Mesenchymal stem cell (in vitro differentiated cells and primary cell): ENCODE measurements at regions not wholly inside any gene's neighbourhood (a gene's known extent, or its start where the extent isn't known, plus 50 kb on each side); places are given as distances from the start of the nearest gene placed in this dataset.
A peak's percentile ranks its signal among the peaks of the same experiment; 100 is the strongest.

Source experiments
- DNase-seq: peaks from one replicate; pipeline ENCODE4 v3.0.0-alpha.2; 2013
- H2AFZ ChIP-seq: one replicate; pipeline ENCODE4 v1.6.1; 2013; ENCODE audit warnings: low read depth, mild to moderate bottlenecking, control low read depth, inconsistent platforms, low read length, moderate library complexity
- H2AK5ac ChIP-seq: 2 replicates; pipeline ENCODE4 v1.6.1; 2013; ENCODE audit warnings: low read length, moderate library complexity, mild to moderate bottlenecking, inconsistent platforms; ENCODE audit not compliant: severe bottlenecking
- H2BK120ac ChIP-seq: one replicate; pipeline ENCODE4 v1.6.1; 2013; ENCODE audit warnings: low read depth, mild to moderate bottlenecking, inconsistent platforms, low read length, moderate library complexity
- H2BK12ac ChIP-seq, 2 experiments: one replicate each; pipeline ENCODE4 v1.6.1; 2013; ENCODE audit warnings: inconsistent platforms in 2 of 2, low read length in 2 of 2, mild to moderate bottlenecking in 2 of 2, moderate library complexity in 2 of 2, control low read depth in 1 of 2
- H2BK15ac ChIP-seq: one replicate; pipeline ENCODE4 v1.6.1; 2013; ENCODE audit warnings: mild to moderate bottlenecking, low read depth, inconsistent platforms; ENCODE audit not compliant: poor library complexity, severe bottlenecking
- H2BK5ac ChIP-seq: 2 replicates; pipeline ENCODE4 v1.6.1; 2013; ENCODE audit warnings: low read depth, mild to moderate bottlenecking, low read length, control low read depth, inconsistent platforms; ENCODE audit not compliant: poor library complexity, severe bottlenecking
- H3K14ac ChIP-seq, 2 experiments: one replicate each; pipeline ENCODE4 v1.6.1; 2013; ENCODE audit warnings: inconsistent platforms in 2 of 2, low read length in 2 of 2, control low read depth in 1 of 2, mild to moderate bottlenecking in 1 of 2, moderate library complexity in 1 of 2
- H3K18ac ChIP-seq, 2 experiments: one replicate each; pipeline ENCODE4 v1.6.1; 2013; ENCODE audit warnings: inconsistent platforms in 2 of 2, low read length in 2 of 2, control low read depth in 1 of 2, low read depth in 1 of 2, mild to moderate bottlenecking in 1 of 2
- H3K23ac ChIP-seq, 2 experiments: one replicate each; pipeline ENCODE4 v1.6.1; 2013; ENCODE audit warnings: inconsistent platforms in 2 of 2, low read length in 2 of 2, mild to moderate bottlenecking in 2 of 2, moderate library complexity in 2 of 2, control low read depth in 1 of 2
- H3K27ac ChIP-seq: 2 replicates; pipeline ENCODE4 v1.5.1; 2013; ENCODE audit warnings: mild to moderate bottlenecking, moderate library complexity, low read length, control low read depth, inconsistent platforms; ENCODE audit not compliant: poor library complexity, severe bottlenecking
- H3K27me3 ChIP-seq, 2 experiments: 2 replicates each; pipeline versions ENCODE4 v1.6.1 to v1.7.0; 2013; ENCODE audit warnings: low read length in 2 of 2, mild to moderate bottlenecking in 2 of 2, moderate library complexity in 2 of 2, control low read depth in 1 of 2, inconsistent platforms in 1 of 2; ENCODE audit not compliant: control insufficient read depth in 1 of 2, insufficient read depth in 1 of 2
- H3K36me3 ChIP-seq, 2 experiments: 2 replicates each; pipeline versions ENCODE4 v1.6.1 to v1.7.0; 2013; ENCODE audit warnings: low read length in 2 of 2, control low read depth in 1 of 2, inconsistent platforms in 1 of 2, low read depth in 1 of 2, mild to moderate bottlenecking in 1 of 2; ENCODE audit not compliant: insufficient read depth in 2 of 2, control insufficient read depth in 1 of 2
- H3K4ac ChIP-seq, 2 experiments: one replicate each; pipeline ENCODE4 v1.6.1; 2013; ENCODE audit warnings: inconsistent platforms in 2 of 2, low read length in 2 of 2, mild to moderate bottlenecking in 2 of 2, moderate library complexity in 2 of 2, control low read depth in 1 of 2, low read depth in 1 of 2
- H3K4me1 ChIP-seq: 2 replicates; pipeline ENCODE4 v1.6.1; 2013; ENCODE audit warnings: low read depth, low read length, control low read depth; ENCODE audit not compliant: control insufficient read depth, insufficient read depth
- H3K4me2 ChIP-seq: 2 replicates; pipeline ENCODE4 v1.6.1; 2013; ENCODE audit warnings: low read length, mild to moderate bottlenecking, inconsistent platforms; ENCODE audit not compliant: poor library complexity, severe bottlenecking
- H3K4me3 ChIP-seq, 2 experiments: 2 replicates each; pipeline versions ENCODE4 v1.5.1 to v1.7.0; 2013; ENCODE audit warnings: low read length in 2 of 2, mild to moderate bottlenecking in 2 of 2, control low read depth in 1 of 2, low read depth in 1 of 2; ENCODE audit not compliant: insufficient read depth in 1 of 2
- H3K79me1 ChIP-seq: replicated peaks from 2 replicates; pipeline ENCODE4 v1.6.1; 2013; ENCODE audit warnings: mild to moderate bottlenecking, control low read depth, low read length, inconsistent platforms; ENCODE audit not compliant: poor library complexity, severe bottlenecking
- H3K9ac ChIP-seq: 2 replicates; pipeline ENCODE4 v1.7.0; 2013; ENCODE audit warnings: mild to moderate bottlenecking, low read length, moderate library complexity
- H3K9me3 ChIP-seq: 2 replicates; pipeline ENCODE4 v1.7.0; 2013; ENCODE audit warnings: mild to moderate bottlenecking, low read length; ENCODE audit not compliant: control insufficient read depth
- H4K8ac ChIP-seq: one replicate; pipeline ENCODE4 v1.6.1; 2013; ENCODE audit warnings: inconsistent platforms, mild to moderate bottlenecking, low read length, moderate library complexity
- H4K91ac ChIP-seq: one replicate; pipeline ENCODE4 v1.6.1; 2013; ENCODE audit warnings: mild to moderate bottlenecking, low read length, inconsistent platforms
- WGBS: methylation state at CpG from one replicate; pipeline ENCODE4 v1.1.7; 2013; ENCODE audit warnings: mixed read lengths; 5-methylcytosine and 5-hydroxymethylcytosine counted together

- H3K23ac ChIP-seq: peak overlapping the region in 1 of 2 experiments; percentile 75
- H2BK15ac ChIP-seq: peak overlapping the region; percentile 76
Measured at GRCh38 chr16:85290626-85291301, 178.5 kb upstream of the CIBAR2 start.

GRCh38 chr16:85291302-85292148 is 179.3 kb upstream of the CIBAR2 start:
- Histone ChIP-seq H3K36me3 (peaks cover 0 to 12% of the 10 kb centered on the region in 2 experiments), H3K4me1 (peaks cover 41% of the 10 kb centered on the region), H3K9me3 (no peaks in the 10 kb centered on the region), H3K23ac (peak overlapping the region in 1 of 2 experiments; percentile 29), H2BK15ac (peak overlapping the region; percentile 38), H3K14ac (peak overlapping the region in 1 of 2 experiments; percentile 46), H3K4ac (peak overlapping the region; percentile 49 to 67), H3K79me1 (peaks cover 22% of the 10 kb centered on the region), H2AK5ac (peak overlapping the region; percentile 56), H3K18ac (peak overlapping the region; percentile 83 to 89), H2BK12ac (peak overlapping the region; percentile 51 to 68), H4K91ac (peak overlapping the region; percentile 67), H3K4me3 (no peak overlapping the region), H3K27me3 (no peaks in the 10 kb centered on the region), H2AFZ (no peak overlapping the region), H3K27ac (no peak overlapping the region), H2BK120ac (peak overlapping the region; percentile 88), H3K4me2 (peak overlapping the region; percentile 56), H4K8ac (peak overlapping the region; percentile 87), H3K9ac (no peak overlapping the region), H2BK5ac (no peak overlapping the region)
- peak; percentile 73 for DNase-seq
- WGBS: 12% methylated on average over 26 of the region's 26 CpGs

More at GRCh38 chr16:85290626-85291301, 178.5 kb upstream of the CIBAR2 start:
- Histone ChIP-seq H3K4me2 (no peak overlapping the region), H3K4me1 (peaks cover 47% of the 10 kb centered on the region), H3K36me3 (peaks cover 0 to 13% of the 10 kb centered on the region in 2 experiments), H3K9me3 (no peaks in the 10 kb centered on the region), H3K4me3 (no peak overlapping the region), H3K27me3 (no peaks in the 10 kb centered on the region), H3K4ac (peak overlapping the region; percentile 49 to 55), H4K91ac (peak overlapping the region; percentile 67), H2AK5ac (peak overlapping the region; percentile 56), H3K18ac (peak overlapping the region; percentile 83 to 89), H2BK120ac (peak overlapping the region; percentile 88), H3K79me1 (peaks cover 26% of the 10 kb centered on the region), H3K14ac (peak overlapping the region in 1 of 2 experiments; percentile 46), H2BK12ac (peak overlapping the region; percentile 51 to 79), H3K9ac (no peak overlapping the region), H4K8ac (peak overlapping the region; percentile 87), H3K27ac (no peak overlapping the region), H2BK5ac (no peak overlapping the region), H2AFZ (no peak overlapping the region)
- no peak for DNase-seq
- WGBS: 56% methylated on average over 12 of the region's 12 CpGs

DNA sequence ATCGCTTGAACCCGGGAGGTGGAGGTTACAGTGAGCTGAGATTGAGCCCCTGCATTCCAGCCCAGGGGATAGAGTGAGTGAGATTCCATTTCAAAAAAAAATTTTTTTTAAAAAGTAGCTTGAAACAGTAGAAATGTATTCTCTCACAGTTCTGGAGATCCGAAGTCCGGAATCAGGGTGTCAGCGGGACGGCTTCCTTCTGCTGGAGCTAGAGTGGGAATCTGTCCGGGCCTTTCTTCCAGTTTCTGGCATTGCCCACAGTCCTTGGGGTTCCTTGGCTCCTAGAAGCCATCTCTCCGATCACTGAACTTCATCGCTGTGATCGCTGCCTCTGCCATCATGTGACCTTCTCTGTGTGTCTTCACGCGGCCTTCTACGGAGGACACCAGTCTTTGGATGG is 181.2 kb upstream of the CIBAR2 start:
- Histone ChIP-seq H3K36me3 (peaks cover 0 to 9% of the 10 kb centered on the region in 2 experiments), H3K27me3 (no peaks in the 10 kb centered on the region), H2BK12ac (peak overlapping the region in 1 of 2 experiments; percentile 23), H3K4me1 (peaks cover 36% of the 10 kb centered on the region), H3K9ac (no peak overlapping the region), H3K79me1 (peaks cover 18% of the 10 kb centered on the region), H3K23ac (no peak overlapping the region), H3K9me3 (no peaks in the 10 kb centered on the region), H3K4ac (no peak overlapping the region), H2BK15ac (no peak overlapping the region), H2BK5ac (no peak overlapping the region), H2AFZ (no peak overlapping the region), H3K4me2 (no peak overlapping the region), H3K14ac (no peak overlapping the region), H4K91ac (peak overlapping the region; percentile 39), H2AK5ac (no peak overlapping the region), H3K4me3 (no peak overlapping the region), H3K27ac (no peak overlapping the region), H4K8ac (no peak overlapping the region), H2BK120ac (no peak overlapping the region), H3K18ac (peak overlapping the region in 1 of 2 experiments; percentile 1)
- 97% methylated on average over 13 of the region's 13 CpGs for WGBS
- DNase-seq: no peak
